Endothelial cell of umbilical vein (primary cell): ENCODE measurements at regions not wholly inside any gene's neighbourhood (a gene's known extent, or its start where the extent isn't known, plus 50 kb on each side); places are given as distances from the start of the nearest gene placed in this dataset.

ENCODE experiments used
- BruUV-seq: library from RNA; stranded (reverse); fragments of 400-500 nt; replicated peaks from 2 replicates; lab custom pipeline; 2021; lab: Mats Ljungman, UMichigan
- CTCF ChIA-PET: fragments of 300-600, 350-600 bp; sonication (Branson Sonifier 250); formaldehyde crosslinking; loops from one replicate; lab custom pipeline; 2021; ENCODE audit warnings: antibody characterized with exemption, inconsistent platforms; lab: Charles Lee
- POLR2A ChIA-PET: fragments of 300-600, 350-600 bp; sonication (Branson Sonifier 250); formaldehyde crosslinking; loops from one replicate; lab custom pipeline; 2021; ENCODE audit warnings: antibody characterized with exemption, inconsistent platforms; lab: Charles Lee
- DNase-seq: peaks from one replicate; pipeline ENCODE4 v3.0.0-alpha.2; 2011; ENCODE audit warnings: low read depth, low spot score
- FAIRE-seq: peaks from 2 replicates; lab custom pipeline; 2011; peaks lifted over from hg19 to GRCh38; lab: Jason Lieb, UNC
- H2AFZ ChIP-seq: 2 replicates; pipeline ENCODE4 v1.6.0; 2012; ENCODE audit warnings: low read depth, low read length, control low read depth, inconsistent platforms
- H3K27ac ChIP-seq: 2 replicates; pipeline ENCODE4 v1.5.1; 2011; ENCODE audit warnings: low read depth, mild to moderate bottlenecking, control low read depth, low read length, moderate library complexity; ENCODE audit not compliant: insufficient read depth
- H3K27me3 ChIP-seq, 2 experiments: 2 replicates each; pipeline versions ENCODE4 v1.6.0 to v1.6.1; 2011; ENCODE audit warnings: low read length in 2 of 2, mixed read lengths in 1 of 2; ENCODE audit not compliant: control insufficient read depth in 2 of 2, insufficient read depth in 2 of 2
- H3K36me3 ChIP-seq, 2 experiments: 2 replicates in 1 of 2; 3 replicates in 1 of 2; pipeline ENCODE4 v1.5.1; 2011; ENCODE audit warnings: low read length in 2 of 2, mild to moderate bottlenecking in 1 of 2, moderate library complexity in 1 of 2; ENCODE audit not compliant: control insufficient read depth in 2 of 2, insufficient read depth in 2 of 2; ENCODE audit errors: extremely low read depth in 1 of 2
- H3K4me1 ChIP-seq: 3 replicates; pipeline ENCODE4 v1.5.1; 2011; ENCODE audit warnings: mild to moderate bottlenecking, low read length; ENCODE audit not compliant: control insufficient read depth, insufficient read depth; ENCODE audit errors: extremely low read depth
- H3K4me2 ChIP-seq: 2 replicates; pipeline ENCODE4 v1.6.1; 2011; ENCODE audit warnings: low read length, control low read depth, mixed read lengths; ENCODE audit not compliant: insufficient read depth
- H3K4me3 ChIP-seq, 3 experiments: fragments of 200-600 bp in 1 of 3; sonication (generic), shearing (Covaris generic) in 1 of 3; replicated peaks in 1 of 3; 2 replicates each; pipeline ENCODE4 v1.5.1; 2011 to 2016; ENCODE audit warnings: control low read depth in 3 of 3, low read length in 3 of 3, mild to moderate bottlenecking in 2 of 3, inconsistent platforms in 1 of 3, low read depth in 1 of 3, moderate library complexity in 1 of 3; ENCODE audit not compliant: insufficient read depth in 1 of 3
- H3K79me2 ChIP-seq: 2 replicates; pipeline ENCODE4 v1.6.0; 2012; ENCODE audit warnings: low read length, inconsistent platforms; ENCODE audit not compliant: control insufficient read depth, insufficient read depth
- H3K9ac ChIP-seq: replicated peaks from 2 replicates; pipeline ENCODE3; 2011; ENCODE audit warnings: low read length, control low read depth; ENCODE audit not compliant: insufficient read depth; ENCODE audit errors: extremely low read depth
- H3K9me1 ChIP-seq: replicated peaks from 3 replicates; pipeline ENCODE4 v1.6.0; 2011; ENCODE audit warnings: mild to moderate bottlenecking, low read length; ENCODE audit not compliant: control insufficient read depth, insufficient read depth; ENCODE audit errors: extremely low read depth
- H3K9me3 ChIP-seq: replicated peaks from 2 replicates; pipeline ENCODE4 v1.5.1; 2012; ENCODE audit warnings: low read length, inconsistent platforms; ENCODE audit not compliant: control insufficient read depth, insufficient read depth
- H4K20me1 ChIP-seq: replicated peaks from 2 replicates; pipeline ENCODE3; 2011; ENCODE audit warnings: mild to moderate bottlenecking, low read length; ENCODE audit not compliant: control insufficient read depth, insufficient read depth; ENCODE audit errors: extremely low read depth
- CTCF ChIP-seq, 2 donors: IDR thresholded peaks; 1 replicate in 1 of 2; 2 replicates in 1 of 2; pipeline ENCODE4 v1.5.1; 2011; ENCODE audit warnings: low read length in 2 of 2, mild to moderate bottlenecking in 2 of 2, moderate library complexity in 2 of 2, control low read depth in 1 of 2, inconsistent platforms in 1 of 2, low read depth in 1 of 2; ENCODE audit not compliant: insufficient read depth in 1 of 2; ENCODE audit errors: extremely low read depth in 1 of 2
- EZH2 ChIP-seq: IDR thresholded peaks from 2 replicates; pipeline ENCODE4 v1.6.1; 2012; ENCODE audit warnings: borderline replicate concordance, low read depth, mild to moderate bottlenecking, moderate library complexity, low read length, inconsistent platforms; ENCODE audit not compliant: severe bottlenecking
- FOS ChIP-seq: IDR thresholded peaks from 2 replicates; pipeline ENCODE4 v1.6.1; 2011; ENCODE audit warnings: mild to moderate bottlenecking, low read length, moderate library complexity, borderline replicate concordance; ENCODE audit not compliant: insufficient read depth
- GATA2 ChIP-seq: IDR thresholded peaks from 2 replicates; pipeline ENCODE4 v1.7.0; 2011; ENCODE audit warnings: low read depth, mild to moderate bottlenecking, moderate library complexity, mixed read lengths, low read length; ENCODE audit not compliant: insufficient read length, insufficient read depth
- JUN ChIP-seq: IDR thresholded peaks from 2 replicates; pipeline ENCODE4 v1.6.1; 2011; ENCODE audit warnings: borderline replicate concordance, low read depth; ENCODE audit not compliant: insufficient read length, insufficient read depth
- MAX ChIP-seq: IDR thresholded peaks from 2 replicates; pipeline ENCODE4 v1.6.1; 2011; ENCODE audit not compliant: insufficient read depth, insufficient read length
- MYC ChIP-seq: IDR thresholded peaks from one replicate; pipeline ENCODE4 v1.6.1; 2011; ENCODE audit warnings: mild to moderate bottlenecking, low read depth, low read length
- POLR2A ChIP-seq: IDR thresholded peaks from 2 replicates; pipeline ENCODE4 v1.6.1; 2012; ENCODE audit warnings: low read depth, mild to moderate bottlenecking, control low read depth, low read length
- POLR2AphosphoS5 ChIP-seq: IDR thresholded peaks from 2 replicates; pipeline ENCODE4 v1.6.1; 2012; ENCODE audit warnings: low read depth, mild to moderate bottlenecking, control low read depth, low read length, moderate library complexity; ENCODE audit not compliant: insufficient read depth
- dilution Hi-C: fragments of 300-500 bp; cut with MboI; formaldehyde crosslinking; loops from one replicate; pipeline ENCODE4 v1.15.0; 2019; ENCODE audit warnings: low sequenced_read_pairs; ENCODE audit not compliant: extremely low pct_ligation_motif_present
- intact Hi-C: fragments of 100-400 bp; cut with micrococcal nuclease; formaldehyde crosslinking; loops from one replicate; pipeline ENCODE4 v1.10.0; 2022

GRCh38 chr13:84460989-84461388, 578.7 kb upstream of the SLITRK1 start:
- no peak overlapping the region for H3K27ac ChIP-seq
- TF ChIP-seq MYC (no peak), JUN (no peak), FOS (no peak), POLR2AphosphoS5 (no peak), CTCF (IDR thresholded peaks at IDR 0.05; ENCODE audit: extremely low read depth in 1 of 2, insufficient read depth in 1 of 2, low read depth in 1 of 2, low read length in 2 of 2) (no peak), GATA2 (no peak), EZH2 (no peak), MAX (no peak), POLR2A (no peak)
- intact Hi-C loops: no loop called here
- H2AFZ ChIP-seq: no peak overlapping the region
- no peak overlapping the region for H3K4me3 ChIP-seq
- H3K4me2 ChIP-seq: no peak overlapping the region
- ChIA-PET POLR2A (no interaction called here), CTCF (no interaction called here)
- H3K9me3 ChIP-seq: peaks cover 1% of the 10 kb centered on the region
- no peak for DNase-seq
- BruUV-seq: no TSS peak
- H3K36me3 ChIP-seq: no peaks in the 10 kb centered on the region
- H3K4me1 ChIP-seq: no peaks in the 10 kb centered on the region
- H3K27me3 ChIP-seq: no peaks in the 10 kb centered on the region
- no peaks in the 10 kb centered on the region for H3K79me2 ChIP-seq
- dilution Hi-C loops: no loop called here
- FAIRE-seq: no peak
- no peak overlapping the region for H3K9ac ChIP-seq
- H3K9me1 ChIP-seq: no peaks in the 10 kb centered on the region
- no peaks in the 10 kb centered on the region for H4K20me1 ChIP-seq
